ENCODE measurements at regions not wholly inside any gene's neighbourhood (a gene's known extent, or its start where the extent isn't known, plus 50 kb on each side); places are given as distances from the start of the nearest gene placed in this dataset.
A peak's percentile ranks its signal among the peaks of the same experiment; 100 is the strongest.
"Not testable (repeated sequence)": the region's sequence is repeated elsewhere in the genome, so short reads cannot be mapped to it uniquely, and the experiment has no call there.

GRCh38 chrX:53883196-53883595 lies 161.1 kb downstream of the PHF8 start:
- DNase-seq = no peak
- no peak for TF ChIP-seq CTCF (IDR thresholded peaks at IDR 0.05; ENCODE audit: low read depth, low read length)
- Histone ChIP-seq H3K4me3 (ENCODE audit: low read depth, low read length) (no peak overlapping the region), H3K4me1 (no peaks in the 10 kb centered on the region), H3K27me3 (no peaks in the 10 kb centered on the region), H3K36me3 (no peaks in the 10 kb centered on the region), H3K9me3 (no peaks in the 10 kb centered on the region)

- DNase-seq = no peak
- H3K4me1 ChIP-seq = no peaks in the 10 kb centered on the region
- no peak for TF ChIP-seq CTCF (IDR thresholded peaks at IDR 0.05; ENCODE audit: low read depth, low read length)
- no peaks in the 10 kb centered on the region for H3K9me3 ChIP-seq
- H3K36me3 ChIP-seq = no peaks in the 10 kb centered on the region
- no peak overlapping the region for H3K4me3 ChIP-seq (ENCODE audit: low read depth, low read length)
- H3K27me3 ChIP-seq = no peaks in the 10 kb centered on the region
Observed at GRCh38 chrX:53882331-53882730, 161.9 kb downstream of the PHF8 start.

- H3K9me3 ChIP-seq; H3K36me3 ChIP-seq; DNase-seq; H3K4me1 ChIP-seq; H3K27me3 ChIP-seq; H3K4me3 ChIP-seq (ENCODE audit: low read depth, low read length): not testable (repeated sequence)
Observed at GRCh38 chrX:53880786-53881185, 163.5 kb downstream of the PHF8 start.

- Histone ChIP-seq H3K4me3 (ENCODE audit: low read depth, low read length) (no peak overlapping the region), H3K36me3 (no peaks in the 10 kb centered on the region), H3K4me1 (no peaks in the 10 kb centered on the region), H3K27me3 (no peaks in the 10 kb centered on the region), H3K9me3 (no peaks in the 10 kb centered on the region)
- no peak for DNase-seq
- no peak for TF ChIP-seq CTCF (IDR thresholded peaks at IDR 0.05; ENCODE audit: low read depth, low read length)
Observed at GRCh38 chrX:53859890-53860289, 173.4 kb upstream of the HUWE1 start.

- H3K4me1 ChIP-seq = no peaks in the 10 kb centered on the region
- peak; percentile 51 for TF ChIP-seq CTCF (IDR thresholded peaks at IDR 0.05; ENCODE audit: low read depth, low read length)
- DNase-seq = peak; percentile 35
- H3K27me3 ChIP-seq = no peaks in the 10 kb centered on the region
- H3K4me3 ChIP-seq (ENCODE audit: low read depth, low read length) = no peak overlapping the region
- H3K36me3 ChIP-seq = no peaks in the 10 kb centered on the region
- H3K9me3 ChIP-seq = no peaks in the 10 kb centered on the region
Observed at GRCh38 chrX:53831662-53832635, 145.4 kb upstream of the HUWE1 start.

GRCh38 chrX:53824686-53825085 lies 138.2 kb upstream of the HUWE1 start:
- no peaks in the 10 kb centered on the region for H3K4me1 ChIP-seq
- TF ChIP-seq CTCF (IDR thresholded peaks at IDR 0.05; ENCODE audit: low read depth, low read length) = no peak
- no peak overlapping the region for H3K4me3 ChIP-seq (ENCODE audit: low read depth, low read length)
- DNase-seq = no peak
- no peaks in the 10 kb centered on the region for H3K9me3 ChIP-seq
- no peaks in the 10 kb centered on the region for H3K27me3 ChIP-seq
- no peaks in the 10 kb centered on the region for H3K36me3 ChIP-seq

GRCh38 chrX:53818115-53818514 lies 131.6 kb upstream of the HUWE1 start:
- H3K4me3 ChIP-seq (ENCODE audit: low read depth, low read length); H3K9me3 ChIP-seq; H3K36me3 ChIP-seq; H3K4me1 ChIP-seq; H3K27me3 ChIP-seq; DNase-seq: not testable (repeated sequence)

Data from BE2C (cell line).